PC-9 (cell line): ENCODE measurements at regions not wholly inside any gene's neighbourhood (a gene's known extent, or its start where the extent isn't known, plus 50 kb on each side); places are given as distances from the start of the nearest gene placed in this dataset.

Experiments used
- BruUV-seq: library from RNA; stranded (reverse); fragments of 400-500 nt; replicated peaks from 2 replicates; lab custom pipeline; 2021; lab: Mats Ljungman, UMichigan
- CTCF ChIA-PET: fragments of 300-600 bp; sonication (Branson Sonifier 250); formaldehyde crosslinking; loops from one replicate; lab custom pipeline; 2022; ENCODE audit warnings: antibody characterized with exemption; lab: Charles Lee
- POLR2A ChIA-PET: fragments of 300-600 bp; sonication (Branson Sonifier 250); formaldehyde crosslinking; loops from one replicate; lab custom pipeline; 2022; ENCODE audit warnings: antibody characterized with exemption; ENCODE audit not compliant: unreplicated experiment; lab: Charles Lee
- DNase-seq, 2 experiments: peaks; one replicate each; pipeline versions ENCODE4 v3.0.0 to v3.0.0-alpha.2; 2015 to 2022; ENCODE audit warnings: mixed read lengths in 1 of 2
- H2AFZ ChIP-seq: fragments of 200-600 bp; sonication (generic); 2 replicates; pipeline ENCODE4 v1.8.1; 2017; ENCODE audit warnings: antibody characterized with exemption
- H3F3A ChIP-seq: fragments of 200-600 bp; sonication (generic); 2 replicates; pipeline ENCODE4 v1.8.1; 2017; ENCODE audit warnings: antibody characterized with exemption, mild to moderate bottlenecking, low read depth; ENCODE audit not compliant: insufficient read depth
- H3K27ac ChIP-seq: fragments of 200-600 bp; sonication (generic); 2 replicates; pipeline ENCODE4 v1.6.1; 2016; ENCODE audit warnings: mixed run types
- H3K27me3 ChIP-seq: fragments of 200-600 bp; sonication (generic); 2 replicates; pipeline ENCODE4 v1.6.1; 2016; ENCODE audit warnings: low read depth, mixed run types; ENCODE audit not compliant: insufficient read depth
- H3K36me3 ChIP-seq: fragments of 200-600 bp; sonication (generic); 2 replicates; pipeline ENCODE4 v1.6.1; 2016; ENCODE audit warnings: low read depth, mixed run types
- H3K4me1 ChIP-seq: fragments of 200-600 bp; sonication (generic); replicated peaks from 2 replicates; pipeline ENCODE4 v1.6.1; 2016; ENCODE audit warnings: mixed run types; ENCODE audit not compliant: insufficient read depth
- H3K4me2 ChIP-seq: fragments of 200-600 bp; sonication (generic); 2 replicates; pipeline ENCODE4 v1.6.1; 2017; ENCODE audit warnings: mixed run types
- H3K4me3 ChIP-seq: fragments of 200-600 bp; sonication (generic); 2 replicates; pipeline ENCODE4 v1.6.1; 2016; ENCODE audit warnings: mixed run types
- H3K79me2 ChIP-seq: fragments of 200-600 bp; sonication (generic); 2 replicates; pipeline ENCODE4 v1.6.1; 2017; ENCODE audit warnings: low read depth, mixed run types
- H3K9me2 ChIP-seq: fragments of 200-600 bp; sonication (generic); 2 replicates; pipeline ENCODE4 v1.8.1; 2017; ENCODE audit warnings: mild to moderate bottlenecking; ENCODE audit not compliant: insufficient read depth
- H3K9me3 ChIP-seq: fragments of 200-600 bp; sonication (generic); 2 replicates; pipeline ENCODE4 v1.8.1; 2016; ENCODE audit warnings: low read depth; ENCODE audit not compliant: insufficient read depth
- H4K20me1 ChIP-seq: fragments of 200-600 bp; sonication (generic); 2 replicates; pipeline ENCODE4 v1.8.1; 2017; ENCODE audit not compliant: insufficient read depth
- EZH2 ChIP-seq: fragments of 200-600 bp; sonication (generic); IDR thresholded peaks from 2 replicates; pipeline ENCODE4 v1.8.0; 2017; ENCODE audit warnings: antibody characterized with exemption, low read depth
- intact Hi-C: fragments of 100-400 bp; cut with micrococcal nuclease; formaldehyde crosslinking; loops from one replicate; pipeline ENCODE4 v1.10.0; 2022; ENCODE audit not compliant: unreplicated experiment
- TF ChIP-seq, protein P1 (sequence below): fragments of 200-600 bp; sonication (generic); conservative IDR thresholded peaks from 2 replicates; pipeline ENCODE4 v1.6.1; 2017; ENCODE audit warnings: mixed run types, antibody characterized with exemption, mild to moderate bottlenecking, moderate library complexity

DNA sequence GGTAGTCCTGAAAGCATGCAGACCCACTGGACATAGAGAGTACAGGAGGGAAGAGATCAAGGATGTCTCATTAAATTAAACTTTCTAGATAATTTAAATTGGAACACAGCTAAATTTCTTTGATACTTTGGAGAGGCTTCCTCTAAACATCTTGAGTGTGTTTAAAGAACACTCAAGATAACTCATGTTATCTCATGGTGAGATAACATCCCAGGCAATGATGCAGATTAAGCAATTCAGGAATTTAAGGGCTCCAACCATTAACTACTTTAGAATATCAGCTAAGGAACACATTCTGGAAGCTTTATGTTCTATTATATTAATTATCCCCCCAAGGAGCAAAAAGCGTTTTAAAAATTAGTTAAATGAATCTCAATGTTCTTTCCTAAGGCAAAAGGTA lies 289.2 kb upstream of the RUNX1 start:
- TF ChIP-seq, protein P1, sequence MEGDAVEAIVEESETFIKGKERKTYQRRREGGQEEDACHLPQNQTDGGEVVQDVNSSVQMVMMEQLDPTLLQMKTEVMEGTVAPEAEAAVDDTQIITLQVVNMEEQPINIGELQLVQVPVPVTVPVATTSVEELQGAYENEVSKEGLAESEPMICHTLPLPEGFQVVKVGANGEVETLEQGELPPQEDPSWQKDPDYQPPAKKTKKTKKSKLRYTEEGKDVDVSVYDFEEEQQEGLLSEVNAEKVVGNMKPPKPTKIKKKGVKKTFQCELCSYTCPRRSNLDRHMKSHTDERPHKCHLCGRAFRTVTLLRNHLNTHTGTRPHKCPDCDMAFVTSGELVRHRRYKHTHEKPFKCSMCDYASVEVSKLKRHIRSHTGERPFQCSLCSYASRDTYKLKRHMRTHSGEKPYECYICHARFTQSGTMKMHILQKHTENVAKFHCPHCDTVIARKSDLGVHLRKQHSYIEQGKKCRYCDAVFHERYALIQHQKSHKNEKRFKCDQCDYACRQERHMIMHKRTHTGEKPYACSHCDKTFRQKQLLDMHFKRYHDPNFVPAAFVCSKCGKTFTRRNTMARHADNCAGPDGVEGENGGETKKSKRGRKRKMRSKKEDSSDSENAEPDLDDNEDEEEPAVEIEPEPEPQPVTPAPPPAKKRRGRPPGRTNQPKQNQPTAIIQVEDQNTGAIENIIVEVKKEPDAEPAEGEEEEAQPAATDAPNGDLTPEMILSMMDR, result no peak
- TF ChIP-seq EZH2, result no peak
- POLR2A ChIA-PET, result no interaction called here
- H3K4me1 ChIP-seq, result no peaks in the 10 kb centered on the region
- no peak overlapping the region for H3K27ac ChIP-seq
- BruUV-seq, result no TSS peak
- no peaks in the 10 kb centered on the region for H3K27me3 ChIP-seq
- no peaks in the 10 kb centered on the region for H3K79me2 ChIP-seq
- no peaks in the 10 kb centered on the region for H3K9me2 ChIP-seq
- H3K36me3 ChIP-seq, result no peaks in the 10 kb centered on the region
- H3K4me3 ChIP-seq, result no peak overlapping the region
- H3K4me2 ChIP-seq, result no peak overlapping the region
- no peaks in the 10 kb centered on the region for H3F3A ChIP-seq
- CTCF ChIA-PET, result no interaction called here
- H4K20me1 ChIP-seq, result no peaks in the 10 kb centered on the region
- intact Hi-C loops, result no loop called here
- no peak overlapping the region for H2AFZ ChIP-seq
- no peaks in the 10 kb centered on the region for H3K9me3 ChIP-seq
- DNase-seq, result no peak

GRCh38 chr21:35337573-35337972 lies 288.5 kb upstream of the RUNX1 start:
- H3K9me2 ChIP-seq, result no peaks in the 10 kb centered on the region
- H3K4me1 ChIP-seq, result no peaks in the 10 kb centered on the region
- H3K9me3 ChIP-seq, result no peaks in the 10 kb centered on the region
- H3K4me3 ChIP-seq, result no peak overlapping the region
- POLR2A ChIA-PET, result no interaction called here
- no peaks in the 10 kb centered on the region for H3K79me2 ChIP-seq
- no peaks in the 10 kb centered on the region for H3K27me3 ChIP-seq
- DNase-seq, result no peak
- H2AFZ ChIP-seq, result no peak overlapping the region
- no peak overlapping the region for H3K27ac ChIP-seq
- BruUV-seq, result no TSS peak
- no peaks in the 10 kb centered on the region for H3K36me3 ChIP-seq
- no peaks in the 10 kb centered on the region for H3F3A ChIP-seq
- H3K4me2 ChIP-seq, result no peak overlapping the region
- intact Hi-C loops, result no loop called here
- no peaks in the 10 kb centered on the region for H4K20me1 ChIP-seq
- CTCF ChIA-PET, result no interaction called here
- TF ChIP-seq, protein P1, result no peak
- no peak for TF ChIP-seq EZH2

GRCh38 chr21:35336534-35336933 lies 287.4 kb upstream of the RUNX1 start:
- intact Hi-C loops, result no loop called here
- Histone ChIP-seq H3K79me2 (no peaks in the 10 kb centered on the region), H3K4me2 (no peak overlapping the region), H3K9me3 (no peaks in the 10 kb centered on the region), H3K4me3 (no peak overlapping the region), H3K4me1 (no peaks in the 10 kb centered on the region), H3K36me3 (no peaks in the 10 kb centered on the region), H3F3A (no peaks in the 10 kb centered on the region), H3K9me2 (no peaks in the 10 kb centered on the region), H2AFZ (no peak overlapping the region), H4K20me1 (no peaks in the 10 kb centered on the region), H3K27me3 (no peaks in the 10 kb centered on the region), H3K27ac (no peak overlapping the region)
- no TSS peak for BruUV-seq
- CTCF ChIA-PET, result no interaction called here
- DNase-seq, result no peak
- POLR2A ChIA-PET, result no interaction called here
- TF ChIP-seq, protein P1, result no peak
- no peak for TF ChIP-seq EZH2
